IMR-90 (cell line): ENCODE measurements at regions not wholly inside any gene's neighbourhood (a gene's known extent, or its start where the extent isn't known, plus 50 kb on each side); places are given as distances from the start of the nearest gene placed in this dataset.

Experiments used
- ATAC-seq: fragments of 200-7000 bp; cut with Tn5 transposase; 2 replicates; pipeline ENCODE4 v1.9.1; 2020; ENCODE audit warnings: low read depth, mild to moderate bottlenecking, moderate library complexity
- BruUV-seq: library from RNA; stranded (reverse); fragments of 400-500 nt; replicated peaks from 2 replicates; lab custom pipeline; 2021; lab: Mats Ljungman, UMichigan
- CTCF ChIA-PET: fragments of 300-600 bp; formaldehyde crosslinking; extraction: SDS; loops from one replicate; lab custom pipeline; 2021; ENCODE audit warnings: antibody characterized with exemption; lab: Yijun Ruan, JAX
- POLR2A ChIA-PET: fragments of 300-600 bp; sonication (Branson Sonifier 250); formaldehyde crosslinking; loops from one replicate; lab custom pipeline; 2022; ENCODE audit warnings: antibody characterized with exemption; ENCODE audit not compliant: unreplicated experiment; lab: Charles Lee
- DNase-seq: peaks from one replicate; pipeline ENCODE4 v3.0.0; 2013
- H2AFZ ChIP-seq: replicated peaks from 2 replicates; pipeline ENCODE3; 2013; ENCODE audit warnings: low read length, mild to moderate bottlenecking; ENCODE audit not compliant: poor library complexity
- H2AK5ac ChIP-seq: 2 replicates; pipeline ENCODE4 v1.6.1; 2013; ENCODE audit warnings: low read depth, low read length, inconsistent platforms
- H2AK9ac ChIP-seq: replicated peaks from 2 replicates; pipeline ENCODE3; 2013; ENCODE audit warnings: mild to moderate bottlenecking, low read depth, low read length, moderate library complexity; ENCODE audit not compliant: poor library complexity
- H2BK120ac ChIP-seq: 2 replicates; pipeline ENCODE4 v1.6.1; 2013; ENCODE audit warnings: low read depth, low read length, inconsistent platforms
- H2BK15ac ChIP-seq: 3 replicates; pipeline ENCODE4 v1.6.1; 2013; ENCODE audit warnings: low read depth, low read length, inconsistent platforms
- H2BK20ac ChIP-seq: 2 replicates; pipeline ENCODE4 v1.6.1; 2013; ENCODE audit warnings: low read depth, mild to moderate bottlenecking, inconsistent platforms, low read length, moderate library complexity
- H2BK5ac ChIP-seq: 2 replicates; pipeline ENCODE4 v1.6.1; 2013; ENCODE audit warnings: mild to moderate bottlenecking, low read depth, low read length, inconsistent platforms; ENCODE audit not compliant: poor library complexity, severe bottlenecking
- H3K14ac ChIP-seq: replicated peaks from 2 replicates; pipeline ENCODE4 v1.6.1; 2013; ENCODE audit warnings: low read depth, low read length, inconsistent platforms
- H3K18ac ChIP-seq: 2 replicates; pipeline ENCODE4 v1.6.1; 2013; ENCODE audit warnings: low read depth, low read length, control low read depth
- H3K23ac ChIP-seq: 2 replicates; pipeline ENCODE4 v1.6.1; 2013; ENCODE audit warnings: low read depth, low read length, inconsistent platforms
- H3K27ac ChIP-seq: 2 replicates; pipeline ENCODE4 v1.5.1; 2013; ENCODE audit warnings: mild to moderate bottlenecking, control low read depth, low read length; ENCODE audit not compliant: insufficient read depth
- H3K27me3 ChIP-seq: 2 replicates; pipeline ENCODE4 v1.6.1; 2013; ENCODE audit warnings: low read length; ENCODE audit not compliant: control insufficient read depth, insufficient read depth
- H3K36me3 ChIP-seq: 2 replicates; pipeline ENCODE4 v1.6.1; 2013; ENCODE audit warnings: low read length, mixed read lengths; ENCODE audit not compliant: control insufficient read depth, insufficient read depth
- H3K4ac ChIP-seq: 2 replicates; pipeline ENCODE4 v1.6.1; 2013; ENCODE audit warnings: low read depth, low read length, inconsistent platforms
- H3K4me1 ChIP-seq: 2 replicates; pipeline ENCODE4 v1.6.1; 2013; ENCODE audit warnings: low read length, mixed read lengths; ENCODE audit not compliant: control insufficient read depth, insufficient read depth
- H3K4me2 ChIP-seq: 2 replicates; pipeline ENCODE4 v1.6.1; 2013; ENCODE audit warnings: low read depth, mild to moderate bottlenecking, control low read depth, low read length, moderate library complexity
- H3K4me3 ChIP-seq: 2 replicates; pipeline ENCODE4 v1.5.1; 2013; ENCODE audit warnings: low read depth, mild to moderate bottlenecking, control low read depth, low read length, moderate library complexity; ENCODE audit not compliant: insufficient read depth
- H3K56ac ChIP-seq: 2 replicates; pipeline ENCODE4 v1.6.1; 2013; ENCODE audit warnings: low read length, inconsistent platforms; ENCODE audit not compliant: insufficient read depth; ENCODE audit errors: extremely low read depth
- H3K79me1 ChIP-seq, 2 experiments: 2 replicates each; pipeline ENCODE4 v1.6.1; 2013; ENCODE audit warnings: low read length in 2 of 2, inconsistent platforms in 1 of 2, low read depth in 1 of 2
- H3K9ac ChIP-seq: 2 replicates; pipeline ENCODE4 v1.6.1; 2013; ENCODE audit warnings: low read depth, low read length, control low read depth
- H3K9me1 ChIP-seq: 2 replicates; pipeline ENCODE4 v1.6.1; 2013; ENCODE audit warnings: low read length, inconsistent platforms; ENCODE audit not compliant: insufficient read depth
- H3K9me3 ChIP-seq: 2 replicates; pipeline ENCODE4 v1.6.1; 2013; ENCODE audit warnings: low read length; ENCODE audit not compliant: control insufficient read depth, insufficient read depth
- H4K20me1 ChIP-seq: 2 replicates; pipeline ENCODE4 v1.6.1; 2013; ENCODE audit warnings: low read length, inconsistent platforms; ENCODE audit not compliant: insufficient read depth
- H4K5ac ChIP-seq: 2 replicates; pipeline ENCODE4 v1.6.1; 2013; ENCODE audit warnings: mild to moderate bottlenecking, low read depth, low read length, control low read depth
- H4K8ac ChIP-seq, 2 experiments: 2 replicates each; pipeline ENCODE4 v1.6.1; 2013; ENCODE audit warnings: low read depth in 2 of 2, low read length in 2 of 2, control low read depth in 1 of 2, inconsistent platforms in 1 of 2
- H4K91ac ChIP-seq: 2 replicates; pipeline ENCODE4 v1.6.1; 2013; ENCODE audit warnings: low read depth, low read length, inconsistent platforms; ENCODE audit not compliant: insufficient read depth
- BHLHE40 ChIP-seq: fragments of 150-350 bp; IDR thresholded peaks from 2 replicates; pipeline ENCODE4 v1.6.1; 2016; ENCODE audit warnings: mild to moderate bottlenecking, low read depth, low read length
- CEBPB ChIP-seq: IDR thresholded peaks from 2 replicates; pipeline ENCODE4 v1.6.1; 2012; ENCODE audit warnings: low read depth, low read length, improper control_type of control experiment
- CHD1 ChIP-seq: IDR thresholded peaks from 2 replicates; pipeline ENCODE4 v1.6.1; 2012; ENCODE audit warnings: low read depth, low read length, improper control_type of control experiment
- FOS ChIP-seq: fragments of 150-350 bp; IDR thresholded peaks from 2 replicates; pipeline ENCODE4 v1.6.1; 2016; ENCODE audit warnings: low read depth, low read length
- MAFK ChIP-seq: IDR thresholded peaks from 2 replicates; pipeline ENCODE4 v1.6.1; 2012; ENCODE audit warnings: low read depth, low read length, improper control_type of control experiment
- MAZ ChIP-seq: IDR thresholded peaks from 2 replicates; pipeline ENCODE4 v1.6.1; 2012; ENCODE audit warnings: low read depth, mild to moderate bottlenecking, low read length, improper control_type of control experiment, moderate library complexity, borderline replicate concordance
- MXI1 ChIP-seq: IDR thresholded peaks from 2 replicates; pipeline ENCODE4 v1.6.1; 2012; ENCODE audit warnings: low read depth, mild to moderate bottlenecking, low read length, moderate library complexity, borderline replicate concordance
- NFE2L2 ChIP-seq: fragments of 150-350 bp; IDR thresholded peaks from 2 replicates; pipeline ENCODE4 v1.6.1; 2016; ENCODE audit warnings: low read depth, mild to moderate bottlenecking, low read length
- POLR2A ChIP-seq: IDR thresholded peaks from 2 replicates; pipeline ENCODE4 v1.6.1; 2012; ENCODE audit warnings: mild to moderate bottlenecking, low read depth, low read length
- RAD21 ChIP-seq: IDR thresholded peaks from 2 replicates; pipeline ENCODE4 v1.6.1; 2012; ENCODE audit warnings: low read length, improper control_type of control experiment
- RCOR1 ChIP-seq: IDR thresholded peaks from 2 replicates; pipeline ENCODE4 v1.6.1; 2012; ENCODE audit warnings: mild to moderate bottlenecking, low read length, improper control_type of control experiment; ENCODE audit not compliant: insufficient replicate concordance
- RFX5 ChIP-seq: IDR thresholded peaks from 2 replicates; pipeline ENCODE4 v1.8.0; 2012; ENCODE audit warnings: low read depth, mild to moderate bottlenecking, low read length, moderate library complexity
- SMC3 ChIP-seq: fragments of 150-350 bp; IDR thresholded peaks from 2 replicates; pipeline ENCODE4 v1.6.1; 2016; ENCODE audit warnings: low read depth, mild to moderate bottlenecking, antibody characterized with exemption, low read length, moderate library complexity
- WGBS, 2 experiments: methylation state at CpG; one replicate each; pipeline versions ENCODE4 v1.1.5 to v1.1.7; 2013; ENCODE audit warnings: missing lambda C conversion rate in 2 of 2; ENCODE audit not compliant: insufficient read length in 1 of 2; ENCODE audit errors: extremely low coverage in 2 of 2; 5-methylcytosine and 5-hydroxymethylcytosine counted together
- dilution Hi-C: fragments of 300-500 bp; cut with HindIII; formaldehyde crosslinking; loops from one replicate; pipeline ENCODE4 v1.14.3; 2018; ENCODE audit warnings: low sequenced_read_pairs; ENCODE audit not compliant: unreplicated experiment
- in situ Hi-C: fragments of 300-500 bp; cut with MboI; formaldehyde crosslinking; loops from 3 replicates; pipeline ENCODE4 v1.14.3; 2019; ENCODE audit warnings: low sequenced_read_pairs, inconsistent platforms, mixed read lengths
- intact Hi-C: fragments of 100-400 bp; cut with micrococcal nuclease; formaldehyde crosslinking; loops from 2 replicates; pipeline ENCODE4 v1.10.0; 2022
- TF ChIP-seq, protein P1 (sequence below): fragments of 150-350 bp; IDR thresholded peaks from 2 replicates; pipeline ENCODE4 v1.6.1; 2017; ENCODE audit warnings: mild to moderate bottlenecking, antibody characterized with exemption, low read length, low read depth
- TF ChIP-seq, protein P2 (sequence below): fragments of 150-350 bp; IDR thresholded peaks from 2 replicates; pipeline ENCODE4 v1.6.1; 2016; ENCODE audit warnings: low read depth, mild to moderate bottlenecking, low read length, moderate library complexity, borderline replicate concordance
- TF ChIP-seq, protein P3 (sequence below): conservative IDR thresholded peaks from 2 replicates; pipeline ENCODE4 v1.5.1; 2012; ENCODE audit warnings: mild to moderate bottlenecking, low read depth, low read length, improper control_type of control experiment

DNA sequence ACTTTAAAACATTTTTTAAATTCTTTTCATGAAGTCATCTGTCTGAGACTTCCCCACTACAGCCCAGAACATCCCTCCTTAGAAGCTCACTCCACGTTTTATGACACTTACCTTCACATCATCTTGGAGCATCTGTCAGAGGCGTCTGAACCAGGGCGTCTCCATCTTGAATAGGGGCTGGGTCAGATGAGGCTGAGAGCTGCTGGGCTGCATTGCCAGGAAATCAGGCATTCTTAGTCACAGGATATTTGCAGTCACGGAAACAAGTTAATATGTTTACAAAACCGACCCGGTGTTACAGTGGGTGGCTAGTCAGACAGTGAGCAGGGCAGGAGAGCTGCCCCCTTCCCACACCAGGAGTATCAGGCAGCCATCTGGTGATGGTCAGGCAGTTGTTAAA lies 456.5 kb downstream of the FBXO15 start:
- Histone ChIP-seq H3K4me3 (no peak overlapping the region), H2BK15ac (peak overlapping the region; percentile 100), H4K8ac (peak overlapping the region; percentile 92 to 99), H2BK5ac (peak overlapping the region; percentile 99), H3K9me1 (peaks cover 25% of the 10 kb centered on the region), H4K20me1 (no peaks in the 10 kb centered on the region), H2AK5ac (peak overlapping the region; percentile 100), H3K9ac (no peak overlapping the region), H4K91ac (peak overlapping the region; percentile 81), H2AFZ (peak overlapping the region; percentile 82), H3K27ac (peak overlapping the region; percentile 93), H3K14ac (peak overlapping the region; percentile 92), H3K4me2 (peak overlapping the region; percentile 48; the same call in 1 of the 2 replicates), H3K4me1 (peaks cover 36% of the 10 kb centered on the region), H3K18ac (peak overlapping the region; percentile 95), H3K4ac (peak overlapping the region; percentile 94), H3K27me3 (no peaks in the 10 kb centered on the region), H3K23ac (peak overlapping the region; percentile 91), H3K9me3 (peaks cover 5% of the 10 kb centered on the region), H3K79me1 (peaks cover 29 to 48% of the 10 kb centered on the region in 2 experiments), H3K56ac (peak overlapping the region; percentile 85), H2AK9ac (peak overlapping the region; percentile 93), H2BK120ac (peak overlapping the region; percentile 96), H3K36me3 (peaks cover 2% of the 10 kb centered on the region; the same call in 1 of the 2 replicates), H2BK20ac (peak overlapping the region; percentile 98), H4K5ac (peak overlapping the region; percentile 80)
- in situ Hi-C loops (no loop called here), intact Hi-C loops (loop anchor here (5.0 kb wide), 1 partner anchor 426 kb away; no protein-coding TSS in a partner anchor), dilution Hi-C loops (no loop called here)
- POLR2A ChIA-PET, result no interaction called here
- peak; percentile 95 for DNase-seq
- ATAC-seq, result peak; percentile 41
- TF ChIP-seq, protein P1, sequence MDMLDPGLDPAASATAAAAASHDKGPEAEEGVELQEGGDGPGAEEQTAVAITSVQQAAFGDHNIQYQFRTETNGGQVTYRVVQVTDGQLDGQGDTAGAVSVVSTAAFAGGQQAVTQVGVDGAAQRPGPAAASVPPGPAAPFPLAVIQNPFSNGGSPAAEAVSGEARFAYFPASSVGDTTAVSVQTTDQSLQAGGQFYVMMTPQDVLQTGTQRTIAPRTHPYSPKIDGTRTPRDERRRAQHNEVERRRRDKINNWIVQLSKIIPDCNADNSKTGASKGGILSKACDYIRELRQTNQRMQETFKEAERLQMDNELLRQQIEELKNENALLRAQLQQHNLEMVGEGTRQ, result peak; percentile 37; the same call in 1 of the 2 replicates
- peak; percentile 46; the same call in 1 of the 2 replicates for TF ChIP-seq BHLHE40
- peak; percentile 85 for TF ChIP-seq RCOR1
- TF ChIP-seq POLR2A, result peak; percentile 66
- TF ChIP-seq MAFK, result no peak
- peak; percentile 69 for TF ChIP-seq FOS
- TF ChIP-seq MAZ, result peak; percentile 46; the same call in 1 of the 2 replicates
- TF ChIP-seq RAD21, result no peak
- peak; percentile 2; the same call in 1 of the 2 replicates for TF ChIP-seq NFE2L2
- TF ChIP-seq, protein P2, sequence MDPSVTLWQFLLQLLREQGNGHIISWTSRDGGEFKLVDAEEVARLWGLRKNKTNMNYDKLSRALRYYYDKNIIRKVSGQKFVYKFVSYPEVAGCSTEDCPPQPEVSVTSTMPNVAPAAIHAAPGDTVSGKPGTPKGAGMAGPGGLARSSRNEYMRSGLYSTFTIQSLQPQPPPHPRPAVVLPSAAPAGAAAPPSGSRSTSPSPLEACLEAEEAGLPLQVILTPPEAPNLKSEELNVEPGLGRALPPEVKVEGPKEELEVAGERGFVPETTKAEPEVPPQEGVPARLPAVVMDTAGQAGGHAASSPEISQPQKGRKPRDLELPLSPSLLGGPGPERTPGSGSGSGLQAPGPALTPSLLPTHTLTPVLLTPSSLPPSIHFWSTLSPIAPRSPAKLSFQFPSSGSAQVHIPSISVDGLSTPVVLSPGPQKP, result no peak
- no peak for TF ChIP-seq SMC3
- TF ChIP-seq CEBPB, result no peak
- 0 out of 2 replicates have a peak, but pooled peaks have one; percentile 63 for TF ChIP-seq CHD1
- TF ChIP-seq RFX5, result no peak
- TF ChIP-seq, protein P3, sequence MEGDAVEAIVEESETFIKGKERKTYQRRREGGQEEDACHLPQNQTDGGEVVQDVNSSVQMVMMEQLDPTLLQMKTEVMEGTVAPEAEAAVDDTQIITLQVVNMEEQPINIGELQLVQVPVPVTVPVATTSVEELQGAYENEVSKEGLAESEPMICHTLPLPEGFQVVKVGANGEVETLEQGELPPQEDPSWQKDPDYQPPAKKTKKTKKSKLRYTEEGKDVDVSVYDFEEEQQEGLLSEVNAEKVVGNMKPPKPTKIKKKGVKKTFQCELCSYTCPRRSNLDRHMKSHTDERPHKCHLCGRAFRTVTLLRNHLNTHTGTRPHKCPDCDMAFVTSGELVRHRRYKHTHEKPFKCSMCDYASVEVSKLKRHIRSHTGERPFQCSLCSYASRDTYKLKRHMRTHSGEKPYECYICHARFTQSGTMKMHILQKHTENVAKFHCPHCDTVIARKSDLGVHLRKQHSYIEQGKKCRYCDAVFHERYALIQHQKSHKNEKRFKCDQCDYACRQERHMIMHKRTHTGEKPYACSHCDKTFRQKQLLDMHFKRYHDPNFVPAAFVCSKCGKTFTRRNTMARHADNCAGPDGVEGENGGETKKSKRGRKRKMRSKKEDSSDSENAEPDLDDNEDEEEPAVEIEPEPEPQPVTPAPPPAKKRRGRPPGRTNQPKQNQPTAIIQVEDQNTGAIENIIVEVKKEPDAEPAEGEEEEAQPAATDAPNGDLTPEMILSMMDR, result no peak
- TF ChIP-seq MXI1, result no peak
- no CpG with 5 or more reads among the region's 6 CpGs for WGBS, 2 experiments
- CTCF ChIA-PET, result no interaction called here
- no TSS peak for BruUV-seq
